Ishikawa (cell line): ENCODE measurements at regions not wholly inside any gene's neighbourhood (a gene's known extent, or its start where the extent isn't known, plus 50 kb on each side); places are given as distances from the start of the nearest gene placed in this dataset.

Experiments used
- CEBPB ChIP-seq: IDR thresholded peaks from 2 replicates; pipeline ENCODE4 v1.6.1; 2012
- CREB1 ChIP-seq: IDR thresholded peaks from 2 replicates; pipeline ENCODE4 v1.6.1; 2012; ENCODE audit warnings: low read depth
- EGR1 ChIP-seq: IDR thresholded peaks from 2 replicates; pipeline ENCODE4 v1.6.1; 2012
- EP300 ChIP-seq: IDR thresholded peaks from 2 replicates; pipeline ENCODE4 v1.6.1; 2012; ENCODE audit warnings: borderline replicate concordance
- FOXM1 ChIP-seq: IDR thresholded peaks from 2 replicates; pipeline ENCODE4 v1.6.1; 2012; ENCODE audit warnings: low read depth, borderline replicate concordance
- RAD21 ChIP-seq: IDR thresholded peaks from 2 replicates; pipeline ENCODE4 v1.6.1; 2012; ENCODE audit warnings: low read depth
- TAF1 ChIP-seq: IDR thresholded peaks from 2 replicates; pipeline ENCODE4 v1.6.1; 2012; ENCODE audit warnings: low read depth, mild to moderate bottlenecking
- TEAD4 ChIP-seq: IDR thresholded peaks from 2 replicates; pipeline ENCODE4 v1.6.1; 2012
- YY1 ChIP-seq: IDR thresholded peaks from 2 replicates; pipeline ENCODE4 v1.6.1; 2012; ENCODE audit warnings: low read depth

GRCh38 chr10:5284311-5285057 is 80.3 kb upstream of the UCN3 start:
- no peak for TF ChIP-seq TAF1
- no peak for TF ChIP-seq EGR1
- TF ChIP-seq RAD21 = no peak
- TF ChIP-seq CREB1 = no peak
- no peak for TF ChIP-seq FOXM1
- no peak for TF ChIP-seq CEBPB
- no peak for TF ChIP-seq YY1
- no peak for TF ChIP-seq EP300
- TF ChIP-seq TEAD4 = no peak
